HUES6 (cell line): ENCODE measurements at regions not wholly inside any gene's neighbourhood (a gene's known extent, or its start where the extent isn't known, plus 50 kb on each side); places are given as distances from the start of the nearest gene placed in this dataset.
"Not testable (repeated sequence)": the region's sequence is repeated elsewhere in the genome, so short reads cannot be mapped to it uniquely, and the experiment has no call there.

Experiments used
- H3K27ac ChIP-seq: 2 replicates; pipeline ENCODE4 v1.7.0; 2013; ENCODE audit warnings: low read depth, mild to moderate bottlenecking, low read length, inconsistent platforms
- H3K27me3 ChIP-seq: 2 replicates; pipeline ENCODE4 v1.6.1; 2013; ENCODE audit warnings: low read length; ENCODE audit not compliant: control insufficient read depth, insufficient read depth
- H3K36me3 ChIP-seq: 2 replicates; pipeline ENCODE4 v1.6.1; 2013; ENCODE audit warnings: low read length; ENCODE audit not compliant: control insufficient read depth, insufficient read depth
- H3K4me1 ChIP-seq: 2 replicates; pipeline ENCODE4 v1.6.1; 2013; ENCODE audit warnings: low read length; ENCODE audit not compliant: control insufficient read depth, insufficient read depth
- H3K4me3 ChIP-seq: 2 replicates; pipeline ENCODE4 v1.5.1; 2013; ENCODE audit warnings: low read depth, low read length
- H3K9ac ChIP-seq: one replicate; pipeline ENCODE4 v1.6.1; 2013; ENCODE audit warnings: mild to moderate bottlenecking, low read length
- H3K9me3 ChIP-seq: 2 replicates; pipeline ENCODE4 v1.6.1; 2013; ENCODE audit warnings: low read depth, low read length; ENCODE audit not compliant: control insufficient read depth, insufficient read depth

DNA sequence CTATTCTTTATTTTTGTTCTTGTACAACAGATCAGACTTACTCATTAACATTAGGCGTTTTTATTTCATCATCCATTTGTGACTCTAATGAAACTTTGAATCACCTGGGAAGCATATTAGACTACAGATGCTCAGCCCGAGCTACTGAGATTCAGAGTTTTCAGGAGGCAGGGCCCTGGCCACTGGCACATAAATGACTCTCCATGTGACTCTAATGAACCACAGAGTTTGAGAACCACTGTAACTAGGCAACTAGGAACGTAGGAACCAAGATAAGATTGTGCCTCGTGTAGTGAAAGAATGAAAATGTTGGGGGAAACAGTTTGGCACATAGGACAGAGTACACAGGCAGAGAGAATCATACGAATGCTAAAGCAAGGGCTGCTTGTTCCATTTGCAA, 405.9 kb upstream of the BTBD3 start:
- Histone ChIP-seq H3K4me1 (no peaks in the 10 kb centered on the region), H3K4me3 (no peak overlapping the region), H3K36me3 (no peaks in the 10 kb centered on the region), H3K27ac (no peak overlapping the region), H3K27me3 (no peaks in the 10 kb centered on the region), H3K9me3 (peaks cover 10% of the 10 kb centered on the region), H3K9ac (no peak overlapping the region)

DNA sequence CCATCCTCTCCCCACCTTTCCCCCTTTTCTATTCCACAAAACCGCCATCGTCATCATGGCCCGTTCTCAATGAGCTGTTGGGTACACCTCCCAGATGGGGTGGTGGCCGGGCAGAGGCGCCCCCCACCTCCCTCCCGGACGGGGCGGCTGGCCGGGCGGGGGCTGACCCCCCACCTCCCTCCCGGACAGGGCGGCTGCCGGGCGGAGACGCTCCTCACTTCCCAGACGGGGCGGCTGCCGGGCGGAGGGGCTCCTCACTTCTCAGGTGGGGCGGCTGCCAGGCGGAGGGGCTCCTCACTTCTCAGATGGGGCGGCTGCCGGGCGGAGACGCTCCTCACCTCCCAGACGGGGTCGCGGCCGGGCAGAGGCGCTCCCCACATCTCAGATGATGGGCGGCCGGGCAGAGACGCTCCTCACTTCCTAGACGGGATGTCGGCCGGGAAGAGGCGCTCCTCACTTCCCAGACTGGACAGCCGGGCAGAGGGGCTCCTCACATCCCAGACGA, 404.4 kb upstream of the BTBD3 start:
- not testable (repeated sequence) for H3K4me1 ChIP-seq, H3K4me3 ChIP-seq, H3K9ac ChIP-seq, H3K27ac ChIP-seq, H3K27me3 ChIP-seq, H3K36me3 ChIP-seq
- H3K9me3 ChIP-seq, result peaks cover 10% of the 10 kb centered on the region

DNA sequence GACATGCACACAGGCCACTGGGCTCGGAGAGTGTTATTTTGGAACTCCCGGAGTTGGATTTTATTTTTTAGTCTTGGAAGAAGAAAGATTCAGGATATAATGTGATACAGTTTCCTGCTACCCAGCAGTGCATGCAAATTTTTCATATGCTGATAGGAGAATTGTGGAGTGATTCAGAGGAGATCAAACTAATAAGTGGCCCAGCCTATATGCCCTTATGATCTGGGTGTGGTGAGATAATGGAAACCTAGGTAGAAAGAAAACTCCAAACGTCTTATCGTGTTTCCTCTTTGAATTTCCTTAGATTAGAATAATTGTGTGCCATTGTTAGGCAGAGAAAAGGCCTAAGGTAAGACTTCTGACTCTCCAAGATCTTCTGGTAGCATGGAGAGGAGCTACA, 401.2 kb upstream of the BTBD3 start:
- H3K4me3 ChIP-seq, result no peak overlapping the region
- H3K27me3 ChIP-seq, result no peaks in the 10 kb centered on the region
- no peak overlapping the region for H3K27ac ChIP-seq
- H3K36me3 ChIP-seq, result no peaks in the 10 kb centered on the region
- H3K9me3 ChIP-seq, result peaks cover 10% of the 10 kb centered on the region
- no peaks in the 10 kb centered on the region for H3K4me1 ChIP-seq
- no peak overlapping the region for H3K9ac ChIP-seq

DNA sequence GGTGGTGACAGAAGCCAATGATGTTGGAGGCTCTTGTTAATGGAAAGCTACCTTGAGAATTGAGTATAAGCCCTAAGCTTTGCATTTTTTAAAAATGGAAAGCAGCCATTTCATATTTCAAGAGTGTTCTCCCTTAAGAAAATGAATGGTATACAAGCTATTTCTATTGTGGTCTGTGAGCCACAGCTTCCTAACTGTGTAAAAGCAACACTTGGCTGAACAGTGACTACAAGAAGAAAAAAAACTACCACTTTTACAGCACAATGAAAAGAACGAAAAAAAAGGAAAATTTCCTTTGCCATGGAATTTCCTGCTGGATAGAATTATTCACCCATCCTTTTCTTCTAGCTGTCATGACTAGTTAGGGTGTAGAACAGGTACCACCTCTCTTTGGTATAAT, 397.1 kb upstream of the BTBD3 start:
- peaks cover 10% of the 10 kb centered on the region; the same call in 1 of the 2 replicates for H3K9me3 ChIP-seq
- no peaks in the 10 kb centered on the region for H3K27me3 ChIP-seq
- no peak overlapping the region for H3K27ac ChIP-seq
- H3K4me3 ChIP-seq, result no peak overlapping the region
- no peak overlapping the region for H3K9ac ChIP-seq
- H3K4me1 ChIP-seq, result no peaks in the 10 kb centered on the region
- no peaks in the 10 kb centered on the region for H3K36me3 ChIP-seq

DNA sequence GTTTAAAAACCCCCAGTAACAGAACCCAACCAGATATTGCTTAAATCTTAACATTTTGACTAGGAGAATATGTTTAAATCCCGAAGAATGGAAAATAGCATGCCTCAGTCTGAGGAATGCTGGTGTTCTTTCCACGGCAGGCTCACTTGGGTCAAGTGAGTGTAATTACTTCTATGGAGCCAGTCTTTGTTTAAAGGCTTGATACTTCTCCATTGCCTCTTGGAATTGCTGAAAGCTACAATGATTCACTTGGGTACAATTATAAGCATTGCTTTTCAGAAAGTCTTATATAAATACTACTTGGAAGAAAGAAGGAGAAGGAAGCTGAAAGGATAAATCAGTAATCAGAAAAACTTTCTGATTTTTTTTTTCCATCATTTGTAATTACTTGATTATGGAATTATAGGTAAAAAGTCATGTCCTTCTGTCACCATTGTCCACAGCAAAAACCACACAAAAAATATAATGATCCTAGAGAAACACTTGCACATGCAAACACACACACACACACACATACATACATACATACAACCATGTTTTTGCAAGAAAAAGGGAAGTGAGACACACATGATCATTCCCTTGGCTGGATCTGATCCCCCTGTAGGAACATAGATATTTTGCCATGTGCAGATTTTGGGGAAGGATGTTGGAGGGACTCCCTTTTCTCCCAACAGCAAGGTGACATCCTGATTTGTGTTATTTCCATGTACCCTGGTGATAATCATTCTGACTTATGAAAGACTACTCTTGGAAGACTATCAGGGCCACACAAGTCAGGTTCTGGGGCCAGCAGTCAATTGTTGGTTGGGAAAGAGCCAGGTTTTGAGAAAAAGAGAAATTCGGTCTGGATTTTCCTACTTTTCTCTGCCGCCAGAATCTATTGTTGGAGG, 396.0 kb upstream of the BTBD3 start:
- peaks cover 10% of the 10 kb centered on the region; the same call in 1 of the 2 replicates for H3K9me3 ChIP-seq
- no peak overlapping the region for H3K4me3 ChIP-seq
- H3K36me3 ChIP-seq, result no peaks in the 10 kb centered on the region
- H3K27me3 ChIP-seq, result no peaks in the 10 kb centered on the region
- no peaks in the 10 kb centered on the region for H3K4me1 ChIP-seq
- H3K27ac ChIP-seq, result no peak overlapping the region
- no peak overlapping the region for H3K9ac ChIP-seq

DNA sequence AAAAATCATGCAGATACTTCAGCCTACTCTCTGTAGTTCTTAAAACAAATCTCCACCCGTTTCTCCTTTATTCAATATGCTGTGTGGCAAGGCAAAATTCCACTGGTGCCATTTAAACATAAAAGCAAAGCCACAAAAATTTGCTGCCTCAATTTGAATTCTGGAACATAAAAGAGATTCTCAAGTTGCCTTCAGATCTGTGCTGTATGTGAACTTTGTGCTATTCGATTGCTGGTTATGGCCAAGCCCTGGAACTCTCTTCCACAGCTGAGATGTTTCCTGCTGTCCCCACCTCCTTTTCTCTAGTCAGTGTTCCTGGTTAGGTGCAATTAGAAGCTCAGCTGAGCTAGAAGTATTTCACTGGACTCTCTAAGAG, 395.3 kb upstream of the BTBD3 start:
- Histone ChIP-seq H3K4me1 (no peaks in the 10 kb centered on the region), H3K27me3 (no peaks in the 10 kb centered on the region), H3K36me3 (no peaks in the 10 kb centered on the region)

DNA sequence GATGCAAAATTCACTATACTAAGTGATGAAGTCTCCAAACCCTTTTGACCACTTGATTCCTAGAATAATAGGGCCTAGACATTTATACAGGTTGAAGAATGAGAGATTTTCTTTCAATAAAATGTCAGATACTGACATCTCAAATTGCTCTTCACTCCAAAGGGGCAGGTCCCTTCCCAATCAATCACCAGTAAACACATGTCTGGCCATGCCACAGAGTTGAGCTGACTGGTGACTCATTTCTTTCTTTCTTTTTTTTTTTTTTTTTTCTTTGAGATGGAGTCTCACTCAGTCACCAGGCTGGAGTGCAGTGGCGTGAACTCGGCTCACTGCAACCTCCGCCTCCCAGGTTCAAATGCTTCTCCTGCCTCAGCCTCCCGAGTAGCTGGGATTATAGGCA, 388.6 kb upstream of the BTBD3 start:
- Histone ChIP-seq H3K9me3 (peaks cover 31% of the 10 kb centered on the region), H3K9ac (no peak overlapping the region), H3K4me1 (no peaks in the 10 kb centered on the region), H3K4me3 (no peak overlapping the region), H3K27me3 (no peaks in the 10 kb centered on the region), H3K27ac (no peak overlapping the region), H3K36me3 (0 out of 2 replicates have a peak, but pooled peaks cover 3% of the 10 kb centered on the region)

More for the DNA sequence above, 395.3 kb upstream of the BTBD3 start:
- Histone ChIP-seq H3K9ac (no peak overlapping the region), H3K4me3 (no peak overlapping the region), H3K27ac (no peak overlapping the region), H3K9me3 (peaks cover 14% of the 10 kb centered on the region; the same call in 1 of the 2 replicates)

DNA sequence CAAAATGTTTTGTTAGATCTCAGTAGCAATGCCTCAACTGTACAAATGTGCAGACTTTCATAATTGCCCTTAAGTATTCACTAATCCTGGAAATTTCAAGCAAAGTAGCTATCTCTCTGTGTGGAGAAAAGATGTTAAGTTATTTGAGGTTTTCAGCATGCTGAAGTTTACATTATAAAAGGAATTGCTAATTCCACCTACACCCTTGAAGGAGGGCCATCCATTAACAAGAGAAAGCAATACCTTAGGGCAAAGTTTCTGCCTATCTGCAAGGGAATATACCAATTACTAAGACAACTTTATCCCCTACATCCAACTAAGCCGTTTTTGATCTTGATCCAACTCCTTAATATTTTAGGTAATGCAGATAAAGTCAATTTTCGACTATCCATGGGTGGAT, 380.7 kb upstream of the BTBD3 start:
- Histone ChIP-seq H3K9ac (peak overlapping the region; percentile 42), H3K4me3 (peak overlapping the region; percentile 23), H3K9me3 (peaks cover 2% of the 10 kb centered on the region; the same call in 1 of the 2 replicates), H3K27ac (peak overlapping the region; percentile 60), H3K27me3 (no peaks in the 10 kb centered on the region), H3K36me3 (no peaks in the 10 kb centered on the region), H3K4me1 (peaks cover 58% of the 10 kb centered on the region)

DNA sequence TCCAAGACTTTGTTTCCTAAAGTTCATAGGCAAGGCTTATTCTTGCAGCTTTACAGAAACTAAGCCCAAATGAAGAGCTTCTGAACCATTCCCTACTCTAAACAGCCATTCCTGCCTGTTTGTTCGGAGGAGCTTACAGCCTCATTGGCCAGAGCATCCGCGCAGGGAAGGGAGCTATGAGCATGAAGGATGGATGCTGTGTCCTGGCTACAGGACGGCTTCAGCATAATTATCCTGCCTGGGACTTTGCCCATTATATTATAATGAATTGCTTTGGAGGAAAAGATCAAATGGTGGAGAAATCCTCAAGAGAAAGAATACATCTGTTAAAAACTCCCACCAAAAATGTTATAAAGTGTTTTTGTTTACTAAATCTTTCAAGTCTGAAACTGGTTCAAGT, 378.2 kb upstream of the BTBD3 start:
- H3K4me3 ChIP-seq, result no peak overlapping the region
- peak overlapping the region; percentile 83; the same call in 1 of the 2 replicates for H3K27ac ChIP-seq
- H3K9ac ChIP-seq, result no peak overlapping the region
- peaks cover 74% of the 10 kb centered on the region for H3K4me1 ChIP-seq
- H3K27me3 ChIP-seq, result no peaks in the 10 kb centered on the region
- H3K36me3 ChIP-seq, result no peaks in the 10 kb centered on the region
- no peaks in the 10 kb centered on the region for H3K9me3 ChIP-seq

DNA sequence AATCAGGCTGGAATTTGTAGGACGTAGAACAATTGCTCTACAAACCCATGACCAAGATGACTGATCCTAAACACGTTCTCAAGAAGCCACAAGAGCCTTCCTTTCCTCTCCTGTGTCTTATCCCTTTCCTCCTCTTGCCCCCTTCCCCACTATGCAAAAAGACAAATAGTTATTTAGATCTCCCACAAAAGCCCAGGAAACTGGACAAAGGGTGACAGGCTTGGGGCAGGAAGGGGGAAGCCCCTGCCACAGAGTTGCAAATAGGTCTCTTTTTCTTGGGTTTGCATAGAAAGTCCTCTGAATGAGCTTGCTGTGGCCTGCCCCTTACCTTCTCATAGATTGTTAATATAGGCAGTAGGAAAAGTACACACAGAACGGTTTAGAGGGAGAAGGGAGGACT, 377.1 kb upstream of the BTBD3 start:
- no peaks in the 10 kb centered on the region for H3K36me3 ChIP-seq
- peak overlapping the region; percentile 22; the same call in 1 of the 2 replicates for H3K4me3 ChIP-seq
- H3K9me3 ChIP-seq, result no peaks in the 10 kb centered on the region
- peak overlapping the region; percentile 41 for H3K9ac ChIP-seq
- H3K27me3 ChIP-seq, result no peaks in the 10 kb centered on the region
- peak overlapping the region; percentile 83 for H3K27ac ChIP-seq
- peaks cover 69% of the 10 kb centered on the region for H3K4me1 ChIP-seq

DNA sequence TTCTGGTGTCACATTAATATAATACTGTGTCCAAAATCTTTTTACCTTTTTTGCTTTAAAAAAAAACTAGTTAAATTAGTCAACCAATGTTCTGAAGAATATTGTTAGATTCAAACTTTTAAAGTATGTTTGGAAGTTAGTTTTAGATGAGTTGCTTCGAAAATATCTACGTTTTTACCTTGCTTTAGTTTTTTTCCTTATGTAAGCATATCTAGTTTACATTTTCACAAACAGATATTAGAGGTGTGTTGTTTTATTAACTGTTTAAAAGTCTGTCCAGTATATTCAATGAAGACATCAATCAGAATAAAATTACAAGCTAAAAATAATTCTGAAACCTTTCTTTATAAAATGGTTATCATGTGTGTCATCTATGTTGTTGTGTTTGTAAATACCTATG, 375.0 kb upstream of the BTBD3 start:
- Histone ChIP-seq H3K4me3 (no peak overlapping the region), H3K4me1 (peaks cover 52% of the 10 kb centered on the region), H3K27ac (peak overlapping the region; percentile 28; the same call in 1 of the 2 replicates)

More for the DNA sequence above, 375.0 kb upstream of the BTBD3 start:
- Histone ChIP-seq H3K36me3 (no peaks in the 10 kb centered on the region), H3K9me3 (no peaks in the 10 kb centered on the region), H3K27me3 (no peaks in the 10 kb centered on the region), H3K9ac (no peak overlapping the region)
